NOMO-1 treated with dmso at 0.1 percent for 144 hours (cell line): ENCODE measurements at regions not wholly inside any gene's neighbourhood (a gene's known extent, or its start where the extent isn't known, plus 50 kb on each side); places are given as distances from the start of the nearest gene placed in this dataset.

Experiments used
- DNase-seq: peaks from one replicate; lab custom pipeline; 2025; ENCODE audit not compliant: unreplicated experiment; lab: John Stamatoyannopoulos, UW

DNA sequence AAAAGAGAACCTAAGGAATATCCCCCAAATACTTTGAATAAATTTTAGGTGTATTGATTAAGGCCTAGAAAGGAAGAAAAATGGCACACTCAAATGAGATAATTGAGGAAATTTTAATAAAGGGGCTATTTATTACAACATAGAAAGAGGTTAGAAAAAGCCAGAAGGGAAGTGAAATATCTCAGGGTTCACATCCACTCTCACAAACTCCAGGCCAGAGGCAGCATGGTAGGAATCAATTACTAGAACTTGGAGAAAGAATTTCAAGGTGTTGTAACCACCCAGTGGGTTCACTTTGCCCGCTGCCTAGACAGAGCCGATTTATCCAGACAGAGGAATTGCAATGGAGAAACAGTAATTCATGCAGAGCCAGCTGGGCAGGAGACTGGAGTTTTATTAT is 617.5 kb upstream of the ACVR2A start:
- DNase-seq: no peak

DNA sequence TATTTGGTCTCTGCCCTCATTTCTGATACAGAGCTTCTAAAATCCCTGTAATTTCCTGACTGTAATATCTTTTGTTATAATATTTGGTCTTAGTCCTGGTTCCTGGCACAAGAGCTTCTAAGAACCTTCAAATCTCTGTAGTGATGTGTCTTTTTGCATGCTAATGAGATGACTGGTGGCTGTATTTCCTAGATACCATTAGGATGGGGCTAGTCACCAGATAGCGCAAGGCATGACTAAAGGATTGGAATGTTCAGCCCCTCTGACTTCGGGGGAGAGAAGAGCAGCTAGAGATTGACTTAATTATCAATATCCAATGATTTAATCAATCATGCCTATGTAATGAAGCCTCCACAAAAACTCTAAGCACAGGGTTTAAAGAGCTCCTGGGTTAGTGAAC is 620.8 kb upstream of the ACVR2A start:
- no peak for DNase-seq

DNA sequence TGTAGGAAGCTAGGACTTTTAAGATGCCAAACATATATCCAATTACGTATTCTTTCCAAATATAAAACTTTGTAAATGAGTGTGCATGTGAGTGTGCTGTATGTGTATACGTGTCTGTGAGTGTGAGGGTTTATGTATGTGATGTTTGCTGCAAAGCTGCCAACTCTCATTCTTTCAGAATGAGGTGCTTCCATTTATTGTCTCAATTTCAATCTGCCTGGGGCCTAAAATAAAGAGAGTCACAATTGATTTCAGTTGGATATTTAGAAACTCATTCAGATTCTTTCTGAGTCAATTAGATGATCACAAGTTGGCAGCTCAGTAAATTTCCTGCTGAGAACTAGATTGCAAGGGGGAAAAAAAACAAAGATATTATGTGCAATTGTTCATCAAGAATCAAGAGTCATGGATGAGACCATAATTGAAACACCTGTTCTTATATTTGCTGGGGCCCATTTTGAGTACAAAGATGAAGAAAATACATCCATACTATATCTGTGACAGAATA is 621.2 kb upstream of the ACVR2A start:
- DNase-seq: no peak

DNA sequence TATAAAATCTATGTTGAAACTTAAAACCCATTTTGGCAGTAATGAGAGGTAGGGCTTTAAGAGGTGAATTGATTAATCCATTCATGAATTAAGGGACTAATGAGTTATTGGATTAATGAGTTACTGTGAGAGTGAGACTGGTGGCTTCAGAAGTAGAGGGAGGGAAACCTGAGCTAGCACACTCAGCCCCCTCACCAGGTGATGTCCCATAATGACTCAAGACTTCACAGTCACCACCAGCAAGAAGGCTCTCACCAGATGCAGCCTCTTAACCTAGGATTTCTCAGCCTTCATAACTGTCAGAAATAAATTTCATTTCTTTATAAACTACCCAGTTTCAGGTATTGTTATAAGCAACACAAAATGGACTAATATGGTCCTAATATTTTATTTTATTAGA is 621.7 kb upstream of the ACVR2A start:
- no peak for DNase-seq

DNA sequence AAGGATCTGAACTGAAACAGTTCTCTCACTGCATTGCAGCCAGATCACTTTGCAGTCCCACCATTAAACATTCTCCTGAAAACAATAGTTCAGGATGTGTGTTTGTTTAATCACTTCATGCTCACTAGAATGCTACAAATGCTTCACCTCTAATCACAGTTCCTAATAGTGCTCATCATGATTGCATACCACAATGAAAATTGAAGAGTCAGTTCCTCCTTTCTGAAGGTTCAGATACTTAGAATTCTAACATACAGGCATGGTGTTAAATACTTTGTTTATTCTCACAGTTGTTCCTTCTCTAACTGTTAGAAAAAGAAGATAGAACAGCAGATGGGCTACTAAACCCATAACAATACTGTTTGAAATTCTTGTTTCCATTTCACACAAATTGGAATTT is 622.3 kb upstream of the ACVR2A start:
- DNase-seq: no peak

DNA sequence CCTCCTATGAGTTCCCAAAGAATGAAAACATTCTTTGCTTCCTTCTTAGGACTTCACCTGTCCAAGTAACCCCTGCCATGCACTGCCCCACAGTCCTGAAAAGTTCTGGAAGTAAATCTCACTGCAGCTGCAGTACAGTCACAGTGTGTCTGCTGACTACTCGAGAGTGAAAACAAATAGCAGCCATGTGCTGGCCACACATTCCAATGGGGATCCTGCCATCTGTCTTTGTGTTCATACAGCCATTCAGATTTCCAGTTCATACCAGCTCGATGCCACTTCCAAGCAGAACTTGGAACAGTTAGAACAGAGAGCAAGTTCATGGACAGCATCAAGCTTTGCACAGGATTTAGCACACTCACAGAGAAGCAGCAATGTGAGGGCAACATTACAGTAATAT is 629.9 kb upstream of the ACVR2A start:
- no peak for DNase-seq

DNA sequence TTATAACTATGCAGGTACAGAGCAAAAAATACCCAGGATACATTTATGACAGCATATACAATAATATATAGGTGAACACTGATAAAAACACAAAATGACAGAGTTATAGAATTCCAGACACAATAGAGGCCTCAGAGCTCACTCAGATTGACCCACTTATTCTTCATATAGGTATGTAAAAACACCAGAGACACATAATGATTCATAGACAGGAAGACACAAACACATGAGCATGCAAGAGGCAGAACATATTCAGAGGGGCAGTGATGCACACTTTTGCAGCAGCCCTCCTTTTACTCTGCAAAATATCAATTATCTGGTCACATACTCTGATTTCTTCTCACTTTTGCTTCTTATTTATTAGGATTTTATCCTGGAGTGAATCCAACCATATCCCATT is 633.3 kb upstream of the ACVR2A start:
- DNase-seq: no peak

DNA sequence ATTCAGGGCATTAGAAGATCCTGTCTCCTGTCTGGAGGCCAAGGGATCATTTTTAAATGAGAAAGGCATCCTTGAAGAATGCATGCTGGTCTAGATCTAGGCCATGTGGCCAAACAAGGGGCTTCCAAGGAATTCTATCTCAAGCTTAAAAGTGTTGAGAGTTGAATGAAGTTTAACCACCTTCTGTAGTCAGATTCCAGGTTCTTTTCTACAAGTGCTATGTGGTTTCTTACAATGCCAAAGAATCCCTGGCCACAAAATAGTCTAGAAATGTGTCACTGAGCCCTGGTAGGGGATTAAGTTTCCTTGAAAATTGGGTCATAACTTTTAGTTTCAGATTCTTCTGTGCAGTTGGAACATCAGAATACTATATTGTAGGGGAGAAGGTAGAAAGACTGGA is 640.7 kb upstream of the ACVR2A start:
- DNase-seq: no peak

DNA sequence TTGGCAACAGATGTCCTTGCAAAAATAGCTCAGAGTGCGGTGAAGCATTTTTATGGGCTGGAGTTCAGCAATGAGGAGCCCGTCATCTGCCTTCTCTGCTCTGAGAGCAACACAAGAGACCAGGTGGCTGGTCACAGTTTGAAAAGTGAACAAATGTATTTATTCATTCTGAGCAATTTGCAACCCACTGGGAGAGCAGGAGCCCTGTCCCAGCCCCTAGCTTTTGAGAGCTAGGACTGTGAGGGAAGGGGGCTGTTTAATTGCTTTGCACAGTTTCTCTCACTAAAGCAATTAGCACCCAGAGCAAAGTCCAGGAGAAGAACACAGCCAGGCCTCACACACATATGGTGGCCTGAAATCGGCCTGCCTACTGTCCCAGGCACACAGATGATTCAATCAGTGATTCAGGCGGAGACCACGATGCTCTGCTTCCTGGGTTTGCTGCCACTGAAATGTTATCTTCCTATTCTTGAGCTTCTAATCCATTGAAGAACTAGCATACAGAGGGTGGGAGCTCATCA is 646.1 kb upstream of the ACVR2A start:
- no peak for DNase-seq

DNA sequence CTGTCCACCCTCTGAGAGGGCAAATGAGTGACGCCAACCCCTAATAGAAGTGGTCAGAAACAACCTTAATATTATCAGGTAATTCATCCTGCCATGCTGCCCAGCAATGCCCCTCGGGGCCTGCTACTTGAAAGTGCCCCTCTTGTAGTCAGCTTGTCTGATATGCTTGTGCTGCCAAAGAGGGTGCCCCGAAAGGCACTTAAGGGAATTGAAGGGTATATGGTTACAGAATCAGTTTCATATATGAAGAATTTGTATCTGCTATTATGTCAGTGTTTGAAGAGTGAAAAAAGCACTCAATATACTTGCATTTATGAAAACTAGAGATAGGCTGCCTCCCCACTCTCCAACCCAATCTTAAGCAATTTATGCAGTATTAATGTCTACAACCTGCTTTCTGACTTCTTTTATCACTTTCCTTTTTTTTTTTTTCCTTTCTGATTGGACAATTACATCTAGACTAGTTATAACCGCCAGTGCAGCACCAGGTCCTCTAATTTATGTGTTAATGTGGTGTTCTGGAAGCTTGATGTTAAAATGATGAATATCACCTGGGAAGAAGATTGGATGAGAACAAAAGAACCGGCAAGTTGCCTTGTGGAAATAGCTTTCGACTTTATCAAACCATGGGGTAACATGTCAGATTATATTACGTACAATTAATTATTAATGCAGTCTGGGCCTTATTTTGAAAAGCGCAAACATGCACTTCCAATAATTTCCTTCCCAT is 646.9 kb upstream of the ACVR2A start:
- no peak for DNase-seq

DNA sequence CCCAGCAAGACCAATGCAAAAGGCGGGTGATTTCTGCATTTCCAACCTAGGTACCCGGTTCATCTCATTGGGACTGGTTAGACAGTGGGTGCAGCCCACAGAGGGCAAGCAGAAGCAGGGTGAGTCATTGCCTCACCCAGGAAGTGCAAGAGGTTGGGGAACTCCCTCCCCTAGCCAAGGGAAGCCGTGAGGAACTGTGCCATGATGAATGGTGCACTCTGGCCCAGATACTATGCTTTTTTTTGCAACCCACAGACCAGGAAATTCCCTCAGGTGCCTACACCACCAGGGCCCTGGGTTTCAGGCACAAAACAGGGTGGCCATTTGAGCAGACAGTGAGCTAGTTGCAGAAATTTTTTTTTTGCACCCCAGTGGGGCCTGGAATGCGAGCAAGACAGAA is 662.6 kb upstream of the ACVR2A start:
- DNase-seq: no peak

DNA sequence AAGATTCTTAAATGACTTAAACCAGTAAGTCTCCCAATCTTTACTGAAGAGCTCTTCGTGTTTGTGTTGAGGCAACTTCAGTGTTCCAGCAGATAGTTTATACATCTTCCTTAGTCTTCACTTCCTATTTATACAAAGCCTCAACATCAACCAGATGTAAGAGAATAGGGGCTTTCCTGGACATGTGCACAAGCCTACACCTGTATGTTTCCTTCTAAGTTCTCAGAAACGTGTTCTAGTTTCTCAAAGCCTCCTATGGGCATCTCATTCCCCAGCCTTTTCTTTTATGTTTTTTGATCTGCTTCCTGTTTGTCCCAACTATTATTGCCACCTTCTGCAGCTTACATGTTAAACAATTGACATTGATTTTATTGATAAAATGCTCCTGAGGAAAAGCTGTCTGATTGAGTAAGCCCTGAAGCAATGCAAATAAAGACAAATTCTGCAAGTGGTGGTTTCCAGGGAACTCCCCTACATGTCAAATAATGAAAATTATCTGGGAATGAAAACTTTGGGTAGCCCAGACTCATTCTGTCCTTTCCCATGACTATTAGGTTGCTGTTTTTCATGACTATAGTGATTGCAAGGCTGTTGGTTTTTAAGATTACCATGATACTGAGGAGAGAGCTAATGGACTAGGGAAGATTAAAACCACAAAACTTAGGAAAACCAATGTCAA is 663.3 kb upstream of the ACVR2A start:
- DNase-seq: no peak

DNA sequence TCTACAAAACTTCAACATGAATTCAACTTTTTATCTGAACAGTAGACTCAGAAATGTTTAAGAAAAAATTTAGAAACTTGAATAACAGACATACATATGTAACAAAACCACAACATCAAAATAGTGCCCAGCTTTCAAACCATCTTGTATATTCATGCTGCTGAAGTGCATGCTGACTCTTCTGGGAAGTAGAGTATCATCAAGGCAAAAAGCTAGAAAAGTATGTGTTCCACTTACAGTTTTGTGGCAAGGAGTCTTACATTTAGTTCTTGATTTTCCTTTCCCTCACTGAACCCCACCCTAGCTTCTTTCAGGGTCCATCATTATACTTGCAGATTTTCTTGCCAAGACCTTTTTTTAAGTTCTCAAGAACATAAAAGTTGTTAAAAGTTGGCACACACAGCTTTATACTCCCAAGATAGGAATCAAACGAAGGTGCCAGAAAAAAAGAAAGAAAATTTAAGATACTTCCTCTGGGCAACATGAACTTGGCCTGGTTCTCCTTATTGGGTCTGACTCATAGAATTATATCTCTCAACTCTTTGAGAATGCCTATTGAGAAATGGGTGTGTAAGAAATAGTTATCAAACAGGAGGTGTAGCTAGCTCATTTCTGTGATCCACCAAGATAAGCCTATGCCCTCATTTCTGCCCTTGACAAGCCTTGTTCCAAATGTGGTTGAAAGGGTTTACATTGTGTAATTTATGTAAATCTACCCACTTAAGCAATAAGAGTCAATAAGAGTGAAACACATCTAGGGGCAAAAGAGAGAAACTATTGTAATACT is 667.6 kb upstream of the ACVR2A start:
- DNase-seq: no peak

DNA sequence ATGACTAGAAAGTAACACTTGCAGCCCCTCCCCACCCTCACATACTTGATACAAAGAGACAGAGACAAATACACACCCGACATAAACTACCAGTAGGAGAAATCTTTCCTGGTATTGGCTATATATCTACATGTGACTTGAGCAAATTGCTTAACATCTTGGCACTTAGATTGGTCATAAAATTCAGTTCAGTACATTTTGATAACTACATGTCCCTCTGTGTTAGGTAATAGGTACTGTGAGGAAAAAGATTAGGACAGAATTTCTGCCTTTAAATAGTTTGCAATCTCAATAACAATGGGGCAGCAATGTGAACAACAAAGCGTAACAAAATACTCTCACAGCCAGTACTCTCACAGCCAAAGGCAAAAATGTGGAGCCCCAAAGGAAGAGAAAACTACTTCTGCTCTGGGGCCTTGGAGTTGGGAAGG is 670.0 kb upstream of the ACVR2A start:
- DNase-seq: no peak

DNA sequence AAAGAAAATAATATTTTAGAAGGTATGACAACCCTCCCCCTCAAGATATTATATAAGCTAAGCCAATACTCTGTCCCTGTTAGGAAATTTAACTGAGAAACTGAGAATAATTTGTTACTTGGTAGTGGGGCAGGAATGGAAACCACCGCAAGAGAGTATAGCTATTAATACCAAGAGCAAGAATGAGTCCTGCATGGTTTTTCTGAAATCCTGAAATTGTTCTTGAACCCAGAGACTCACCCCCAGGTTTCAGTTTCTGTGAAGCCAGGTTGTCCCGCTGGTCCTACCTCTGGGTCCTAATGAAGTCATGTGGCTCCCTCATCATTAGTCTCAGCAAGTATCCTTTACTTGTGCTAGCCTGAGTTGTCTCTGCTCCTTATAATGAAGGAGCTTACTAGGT is 671.0 kb upstream of the ACVR2A start:
- no peak for DNase-seq

DNA sequence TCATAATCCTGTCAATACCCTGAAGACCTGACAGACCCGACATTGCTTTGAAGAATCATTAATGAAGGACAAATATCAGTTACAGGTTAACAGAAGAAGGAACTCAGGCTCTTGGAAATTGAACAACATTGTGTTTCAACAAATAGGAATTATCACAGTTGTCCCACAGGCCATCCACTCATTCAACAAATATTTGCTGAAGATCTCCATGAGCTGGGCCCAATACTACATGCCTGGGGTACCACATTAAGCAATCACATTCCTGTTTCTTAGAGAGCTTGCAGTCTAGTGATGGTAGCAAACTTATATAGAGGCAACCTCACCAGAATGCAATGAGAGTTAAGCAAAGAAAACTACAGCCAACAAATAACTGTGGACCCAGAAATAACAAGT is 671.6 kb upstream of the ACVR2A start:
- DNase-seq: no peak

DNA sequence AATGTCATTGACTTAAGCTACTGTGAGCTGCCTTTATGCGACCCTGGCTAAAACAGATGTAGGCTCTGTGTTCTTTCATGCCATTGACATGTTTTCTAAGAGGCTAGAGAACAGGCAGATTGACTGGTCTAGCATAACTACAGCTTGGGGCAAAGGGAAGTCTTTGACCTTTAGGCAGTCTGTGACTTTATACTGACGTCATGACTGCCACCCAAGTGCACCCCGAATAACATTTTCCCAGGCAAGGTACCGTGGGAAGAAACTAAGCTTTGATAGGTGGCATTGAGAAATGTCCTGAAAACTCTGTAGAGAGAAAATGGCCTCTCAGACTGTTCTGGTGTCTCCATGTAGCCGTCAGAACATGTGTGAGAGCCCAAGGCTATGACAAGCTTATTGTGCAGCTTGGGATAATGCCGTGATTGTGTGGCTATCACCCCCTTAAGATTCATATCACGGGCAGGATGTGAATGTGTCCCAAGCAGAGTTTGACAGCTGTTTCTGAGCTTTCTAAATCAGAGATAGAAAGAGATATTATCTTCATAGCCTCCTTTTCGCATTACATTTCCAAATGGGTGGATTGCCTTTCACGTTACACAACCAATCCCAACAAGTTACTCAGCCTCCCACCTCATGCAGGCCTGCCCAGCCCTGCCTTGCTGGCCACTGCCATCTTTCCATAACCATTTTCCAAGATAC is 672.2 kb upstream of the ACVR2A start:
- no peak for DNase-seq

DNA sequence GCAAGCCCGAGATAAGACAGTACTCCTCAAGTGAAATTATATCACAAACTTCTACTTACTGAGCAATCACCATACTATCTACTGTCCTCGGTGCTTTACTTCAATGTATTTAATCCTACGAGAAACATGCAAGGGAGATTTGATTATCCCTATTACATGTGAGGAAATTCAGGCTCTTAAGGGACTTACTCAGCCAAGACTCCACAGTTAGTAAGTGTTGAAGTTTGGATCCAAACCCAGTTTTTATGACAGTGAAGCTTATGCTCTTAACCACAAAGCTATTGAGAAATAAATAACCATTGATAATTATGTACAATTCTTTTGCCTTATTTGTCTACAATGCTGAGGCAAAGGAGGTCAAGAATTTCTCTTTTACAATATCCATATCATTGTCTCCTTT is 672.9 kb upstream of the ACVR2A start:
- DNase-seq: no peak

DNA sequence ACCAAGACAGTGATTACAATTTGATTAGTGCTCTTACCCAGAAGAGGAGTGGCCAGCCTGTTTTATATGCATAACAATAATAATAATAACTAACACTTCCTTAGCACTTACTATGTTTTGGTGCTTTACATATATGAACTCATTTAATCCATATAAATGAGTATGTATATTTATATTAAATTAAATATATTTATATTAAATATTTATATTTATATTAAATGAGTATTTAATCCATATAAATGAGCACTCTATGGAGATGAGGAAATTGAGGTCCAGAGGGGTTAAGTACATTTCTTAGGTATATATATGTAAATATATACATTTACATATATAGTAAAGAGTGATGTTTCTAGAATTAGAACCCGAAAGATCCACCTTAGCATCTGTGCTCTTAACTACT is 673.9 kb upstream of the ACVR2A start:
- no peak for DNase-seq

DNA sequence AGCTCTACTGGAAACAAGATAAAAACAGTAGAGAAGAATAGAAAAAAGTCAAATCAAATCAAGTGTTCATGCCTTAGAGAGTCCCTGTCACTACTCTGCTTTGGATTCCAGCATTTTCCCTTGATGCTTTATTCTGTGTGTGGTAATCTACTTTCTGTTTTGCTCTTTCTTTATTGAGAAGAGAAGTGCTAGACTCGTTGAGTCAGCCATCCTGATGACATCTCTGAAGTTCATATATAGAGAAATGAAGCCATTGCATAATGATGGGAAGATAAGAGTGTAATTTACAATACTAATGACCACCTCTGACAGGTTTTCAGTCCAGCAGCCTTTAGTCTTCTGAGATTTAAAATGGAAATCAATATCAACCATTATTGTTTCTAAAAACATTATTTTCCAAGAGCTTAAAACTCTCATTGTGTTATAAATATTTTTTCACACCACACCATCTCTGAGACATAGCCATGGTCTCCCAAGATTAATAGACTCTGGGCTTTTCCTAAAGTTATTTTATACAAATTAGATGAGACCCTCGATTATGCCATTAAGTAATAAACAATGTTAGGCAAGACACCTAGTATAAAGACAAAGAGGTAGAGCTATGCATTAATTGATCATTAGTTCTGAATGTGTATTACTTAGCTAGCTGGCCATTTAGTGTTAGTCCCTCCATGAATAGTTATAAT is 679.0 kb upstream of the ACVR2A start:
- DNase-seq: no peak

DNA sequence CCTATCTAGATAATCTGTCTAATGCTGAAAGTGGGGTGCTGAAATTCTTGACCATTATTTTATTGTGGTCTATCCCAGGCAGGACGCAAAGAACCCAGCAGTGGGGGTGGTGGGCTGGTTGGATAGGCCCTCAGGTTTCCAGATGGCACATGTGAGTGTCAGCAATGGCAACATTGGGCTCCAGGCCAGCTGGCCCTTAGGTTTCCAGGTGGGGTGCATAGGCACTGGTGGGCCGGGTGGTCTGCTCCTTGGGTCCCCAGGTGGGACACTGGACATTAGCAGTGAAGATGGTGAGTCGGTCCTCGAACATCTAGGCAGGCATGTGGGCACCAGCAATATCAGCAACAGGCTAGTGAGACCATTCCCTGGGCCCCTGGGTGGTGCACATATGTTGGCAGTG is 680.3 kb upstream of the ACVR2A start:
- DNase-seq: no peak
